LHCN-M2 (cell line): ENCODE measurements at regions not wholly inside any gene's neighbourhood (a gene's known extent, or its start where the extent isn't known, plus 50 kb on each side); places are given as distances from the start of the nearest gene placed in this dataset.
A peak's percentile ranks its signal among the peaks of the same experiment; 100 is the strongest.
"Not testable (repeated sequence)": the region's sequence is repeated elsewhere in the genome, so short reads cannot be mapped to it uniquely, and the experiment has no call there.

Source experiments
- DNase-seq: peaks from one replicate; pipeline ENCODE4 v3.0.0-alpha.2; 2012; ENCODE audit warnings: low read depth

DNA sequence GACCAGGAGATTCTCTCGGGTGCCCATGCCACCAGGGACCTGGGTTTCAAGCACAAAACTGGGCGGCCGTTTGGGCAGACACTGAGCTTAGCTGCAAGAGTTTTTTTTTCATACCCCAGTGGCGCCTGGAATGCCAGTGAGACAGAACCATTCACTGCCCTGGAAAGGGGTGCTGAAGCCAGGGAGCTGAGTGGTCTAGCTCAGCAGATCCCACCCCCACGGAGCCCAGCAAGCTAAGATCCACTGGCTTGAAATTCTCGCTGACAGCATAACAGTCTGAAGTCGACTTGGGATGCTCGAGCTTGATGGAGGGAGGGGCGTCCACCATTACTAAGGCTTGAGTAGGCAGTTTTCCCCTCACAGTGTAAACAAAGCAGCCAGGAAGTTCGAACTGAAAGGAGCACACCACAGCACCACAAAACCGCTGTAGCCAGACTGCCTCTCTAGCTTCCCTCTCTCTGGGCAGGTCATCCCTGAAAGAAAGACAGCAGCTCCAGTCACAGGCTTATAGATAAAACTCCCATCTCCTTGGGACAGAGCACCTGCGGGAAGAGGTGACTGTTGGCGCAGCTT is 157.7 kb downstream of the GIPC2 start:
- DNase-seq, result not testable (repeated sequence)

- DNase-seq, result peak; percentile 47
These were observed 164.4 kb downstream of the GIPC2 start for GRCh38 chr1:78210175-78210574.

DNA sequence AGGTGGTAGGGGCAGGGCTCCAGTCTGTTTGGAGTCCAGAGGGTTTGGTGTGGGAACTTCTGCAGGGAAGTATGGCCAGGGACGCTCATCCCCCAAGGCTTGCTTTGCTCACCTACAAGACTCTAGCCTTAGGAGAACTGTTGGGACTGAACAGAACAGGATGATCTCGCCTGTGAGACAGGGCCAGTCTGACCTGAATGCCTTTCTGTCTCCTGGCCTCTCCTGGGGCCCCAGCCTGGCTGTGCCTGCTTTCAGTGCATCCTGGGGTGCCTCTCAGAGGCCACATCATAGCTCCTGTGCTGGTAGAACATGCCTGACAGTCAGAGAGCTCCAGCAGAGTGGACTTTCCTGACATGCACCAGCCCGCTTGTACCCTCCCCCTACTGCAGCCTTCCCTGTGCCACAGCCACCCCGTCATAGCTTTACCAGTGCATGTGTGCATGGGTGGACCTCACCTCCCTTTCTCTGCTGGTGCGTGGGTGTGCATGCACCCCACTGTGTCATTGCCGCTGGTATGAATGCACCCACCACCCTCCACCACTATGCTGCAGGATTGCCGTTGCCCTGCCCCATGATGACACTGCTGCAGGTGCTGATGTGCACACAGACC is 165.8 kb downstream of the GIPC2 start:
- DNase-seq, result no peak

GRCh38 chr1:78214334-78214733 is 168.6 kb downstream of the GIPC2 start:
- no peak for DNase-seq

GRCh38 chr1:78222225-78222959 is 176.6 kb downstream of the GIPC2 start:
- no peak for DNase-seq

DNA sequence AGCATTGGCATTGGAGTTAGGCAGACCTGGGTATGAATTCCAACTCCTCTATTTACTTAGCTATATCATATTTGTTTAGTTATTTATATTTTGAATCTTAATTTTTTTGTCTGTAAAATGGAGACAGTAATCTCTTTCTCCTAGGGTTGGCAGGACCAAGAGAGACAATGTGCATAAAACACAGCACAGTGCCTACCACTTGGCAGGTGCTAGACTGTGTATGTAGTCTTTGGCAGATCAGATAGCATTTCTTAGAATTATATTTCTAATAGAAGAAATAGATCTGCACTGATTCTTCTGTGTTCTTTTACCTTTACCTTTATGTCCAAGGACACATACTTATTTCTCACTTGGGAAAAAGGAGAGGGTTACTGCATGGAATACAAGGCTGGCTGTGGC is 177.2 kb downstream of the GIPC2 start:
- no peak for DNase-seq

GRCh38 chr1:78223417-78224215 is 177.8 kb downstream of the GIPC2 start:
- DNase-seq, result peak; percentile 70

DNA sequence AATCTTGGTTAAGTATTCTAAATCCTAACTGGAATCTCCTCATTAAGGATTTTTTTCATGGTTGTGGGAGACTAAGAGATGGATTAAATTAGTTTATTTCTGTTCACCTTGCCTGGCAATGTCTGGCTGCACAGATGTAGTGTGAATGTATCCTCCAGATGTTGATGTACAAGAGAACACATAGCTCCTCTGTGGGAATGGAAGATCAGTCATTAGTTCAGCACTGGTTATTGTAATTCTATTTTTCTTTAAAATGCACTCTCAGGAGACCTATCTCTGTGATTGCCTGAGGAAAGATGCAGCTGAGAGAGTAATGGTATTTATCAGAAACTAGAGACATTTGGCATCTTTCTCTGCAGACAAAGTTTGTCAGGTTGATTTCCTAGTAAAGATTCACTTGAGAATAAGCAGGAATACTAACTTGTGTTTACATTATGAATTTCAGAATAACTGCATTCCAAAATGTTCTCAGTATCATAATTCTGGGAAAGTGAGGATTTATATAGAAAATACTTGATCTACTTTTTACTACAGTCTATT is 178.6 kb downstream of the GIPC2 start:
- no peak for DNase-seq

GRCh38 chr1:78224861-78225552 is 179.2 kb downstream of the GIPC2 start:
- DNase-seq, result no peak

DNA sequence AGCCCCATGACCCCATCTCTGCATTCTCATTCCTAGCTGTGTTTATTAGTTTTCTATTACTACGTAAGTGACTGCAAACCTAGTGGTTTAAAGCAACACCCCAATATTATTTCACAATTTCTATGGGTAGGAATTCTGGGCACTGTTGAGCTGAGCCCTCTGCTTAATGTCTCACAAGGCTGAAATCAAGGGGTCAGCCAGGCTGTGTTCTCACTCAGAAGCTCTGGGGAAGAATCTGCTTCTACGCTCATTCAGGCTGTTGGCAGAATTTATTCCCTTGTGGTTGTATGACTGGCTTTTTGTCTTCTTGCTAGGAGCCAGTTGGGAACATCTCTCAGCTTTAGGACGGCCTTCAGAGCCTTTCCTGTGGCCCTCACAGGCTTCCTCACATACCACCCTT is 181.0 kb downstream of the GIPC2 start:
- no peak for DNase-seq

GRCh38 chr1:78227705-78228635 is 182.2 kb downstream of the GIPC2 start:
- no peak for DNase-seq

- DNase-seq, result peak; percentile 90
These were observed 183.6 kb downstream of the GIPC2 start for GRCh38 chr1:78229344-78229743.

- no peak for DNase-seq
These were observed 185.7 kb downstream of the GIPC2 start for GRCh38 chr1:78231477-78231876.

DNA sequence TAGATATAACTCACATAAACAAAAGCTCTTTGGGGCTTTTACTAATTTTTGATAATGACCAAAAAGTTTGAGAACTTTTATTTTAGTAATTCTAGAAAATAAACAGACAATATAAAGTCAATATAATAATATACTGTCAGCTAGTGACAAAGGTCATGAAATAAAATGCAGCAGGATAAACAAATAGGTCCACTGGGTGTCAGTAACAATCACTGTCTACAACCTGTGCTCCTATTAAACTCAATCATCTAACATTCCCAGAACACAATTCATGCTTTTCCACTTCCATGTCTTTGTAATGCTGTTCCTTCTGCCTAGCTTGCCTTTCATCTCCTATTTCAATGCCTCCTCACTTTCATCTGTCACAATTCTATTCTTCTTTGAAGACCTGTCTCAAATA is 186.1 kb downstream of the GIPC2 start:
- no peak for DNase-seq

DNA sequence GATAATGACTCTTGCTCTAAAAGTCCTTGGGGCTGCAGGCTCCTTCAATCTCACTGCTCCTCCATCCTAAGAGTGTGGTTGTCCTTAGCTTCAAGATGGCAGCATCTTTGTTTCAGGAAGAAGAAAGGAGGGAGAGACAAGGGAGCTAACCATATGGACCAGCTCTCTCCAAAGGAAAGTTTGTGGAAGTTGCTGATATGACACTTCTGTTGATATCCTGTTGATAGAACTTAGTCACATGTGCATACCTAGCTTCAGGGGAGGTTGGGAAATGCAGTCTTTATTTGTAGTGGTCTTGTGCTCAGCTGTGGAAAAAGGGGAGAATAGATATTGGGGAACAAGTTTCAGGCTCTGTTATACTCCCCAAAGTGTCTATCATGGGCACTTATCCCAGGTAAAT is 186.9 kb downstream of the GIPC2 start:
- DNase-seq, result no peak

DNA sequence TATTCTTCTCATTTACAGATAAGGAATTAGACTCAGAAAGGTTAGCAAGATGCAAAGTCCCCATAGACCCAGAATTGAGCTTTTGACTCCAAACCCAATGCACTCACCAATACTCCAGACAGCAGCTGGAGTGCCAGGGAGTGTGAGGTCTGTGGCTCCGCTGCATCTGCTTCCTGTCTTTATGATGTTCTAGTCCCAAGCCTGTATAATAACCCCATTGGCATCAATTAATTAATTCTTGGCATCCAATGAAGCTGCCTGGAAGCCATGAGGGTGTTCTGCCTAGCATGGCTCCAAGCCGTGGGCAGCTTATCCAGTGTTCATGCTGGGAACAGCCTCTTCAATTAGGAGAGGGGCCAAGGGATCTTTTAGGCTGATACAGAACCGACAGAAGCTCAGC is 188.7 kb downstream of the GIPC2 start:
- DNase-seq, result no peak

- peak; percentile 38 for DNase-seq
These were observed 190.9 kb downstream of the GIPC2 start for GRCh38 chr1:78236716-78237115.

DNA sequence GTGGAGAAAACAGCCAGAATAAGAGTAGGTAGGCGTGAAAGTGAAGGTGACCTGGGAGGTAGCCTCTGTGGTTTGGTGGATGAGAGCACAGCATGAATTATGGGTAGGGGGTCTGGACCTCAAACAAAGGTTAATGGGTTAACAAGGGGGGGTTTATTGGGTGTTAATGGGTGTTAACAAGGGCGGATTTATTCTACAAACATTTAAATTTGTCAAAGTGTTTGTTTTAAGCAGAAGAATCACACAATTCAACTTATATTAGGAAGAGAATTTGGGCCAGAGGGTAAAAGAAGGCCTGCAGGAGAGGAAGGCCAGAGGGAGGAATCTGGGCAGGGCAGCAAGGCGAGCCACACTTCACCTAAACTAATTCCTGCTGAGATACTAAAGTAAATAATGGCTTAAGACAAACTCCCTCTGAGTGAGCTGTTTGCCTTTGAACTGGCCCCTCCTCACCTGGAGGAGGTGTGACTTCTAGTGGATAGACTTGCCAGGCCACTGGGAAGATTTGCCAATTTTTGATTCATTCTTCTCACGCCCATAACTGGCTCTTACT is 191.7 kb downstream of the GIPC2 start:
- no peak for DNase-seq

- DNase-seq, result no peak
These were observed 194.4 kb downstream of the GIPC2 start for GRCh38 chr1:78240191-78240590.

DNA sequence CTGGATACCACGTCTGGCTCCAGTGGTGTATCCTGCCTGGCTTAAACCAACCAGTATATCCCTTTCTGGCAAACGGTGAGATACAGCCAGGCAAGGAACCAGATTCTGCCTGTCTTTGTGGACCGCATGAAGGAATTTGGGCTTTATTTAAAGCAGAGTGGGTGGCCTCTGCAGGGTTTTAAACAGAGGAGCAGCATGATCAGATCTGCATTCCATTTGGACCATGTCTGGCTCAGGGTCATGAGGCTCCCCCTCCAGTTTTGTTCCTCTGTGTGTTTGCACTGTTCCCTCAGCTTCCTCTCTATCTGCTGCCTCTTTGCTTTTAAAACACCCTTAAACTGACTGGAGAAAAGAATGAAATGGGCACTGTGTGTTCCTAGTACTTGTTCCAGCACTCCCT is 195.0 kb downstream of the GIPC2 start:
- no peak for DNase-seq
